GM12873 (cell line): ENCODE measurements at regions not wholly inside any gene's neighbourhood (a gene's known extent, or its start where the extent isn't known, plus 50 kb on each side); places are given as distances from the start of the nearest gene placed in this dataset.

Experiments used
- CTCF ChIP-seq: IDR thresholded peaks from 2 replicates; pipeline ENCODE4 v1.5.1; 2012; ENCODE audit warnings: low read depth, mild to moderate bottlenecking, moderate library complexity, low read length, control low read depth; ENCODE audit not compliant: insufficient read depth; ENCODE audit errors: missing control alignments

GRCh38 chr20:21024420-21024819, 81.7 kb downstream of the LINC00237 start:
- TF ChIP-seq CTCF, result no peak

GRCh38 chr20:21022925-21023324, 83.2 kb downstream of the LINC00237 start:
- TF ChIP-seq CTCF, result no peak

DNA sequence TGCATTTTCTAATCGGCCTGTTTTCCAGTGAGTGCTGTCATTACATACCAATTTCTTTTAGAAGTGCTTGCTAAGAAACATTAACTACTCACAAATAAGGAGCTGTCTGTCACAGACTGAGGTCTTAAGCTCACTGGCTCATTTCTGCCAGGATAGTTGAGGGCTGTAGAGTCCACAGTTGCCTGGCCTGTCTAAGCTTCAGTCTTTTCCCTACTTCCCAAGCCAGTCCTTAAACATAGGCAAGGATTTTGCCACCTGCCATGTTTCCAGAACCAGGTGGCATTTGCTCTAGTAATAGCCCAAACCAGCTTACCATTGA, 84.7 kb downstream of the LINC00237 start:
- no peak for TF ChIP-seq CTCF

GRCh38 chr20:21020659-21021471, 85.3 kb downstream of the LINC00237 start:
- no peak for TF ChIP-seq CTCF

GRCh38 chr20:21019814-21020658, 86.1 kb downstream of the LINC00237 start:
- no peak for TF ChIP-seq CTCF

DNA sequence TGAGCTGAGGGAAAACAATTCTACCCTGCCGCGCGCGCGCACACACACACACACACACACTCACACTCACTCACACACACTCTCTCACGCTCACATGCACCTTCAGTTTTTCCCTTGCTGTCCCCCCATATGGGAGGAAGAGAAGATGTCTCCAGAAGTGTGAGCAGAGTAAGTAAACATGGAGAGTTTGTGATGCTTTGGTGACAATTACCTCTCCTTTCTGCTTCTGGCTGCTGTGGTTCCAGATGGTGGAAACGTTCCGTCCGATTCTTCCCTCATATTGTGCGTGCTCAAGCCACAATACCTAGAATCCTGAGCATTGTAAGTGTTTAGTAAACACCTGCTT, 86.7 kb downstream of the LINC00237 start:
- TF ChIP-seq CTCF, result no peak

- TF ChIP-seq CTCF, result no peak
Observed at GRCh38 chr20:21018576-21018975, 87.6 kb downstream of the LINC00237 start.
